C4-2B (cell line): ENCODE measurements at regions not wholly inside any gene's neighbourhood (a gene's known extent, or its start where the extent isn't known, plus 50 kb on each side); places are given as distances from the start of the nearest gene placed in this dataset.

ENCODE experiments used
- ZFX ChIP-seq: fragments of 450-650 bp; IDR thresholded peaks from 2 replicates; pipeline ENCODE4 v1.6.1; 2017
- TF ChIP-seq, protein P1 (sequence below): fragments of 450-650 bp; conservative IDR thresholded peaks from 2 replicates; pipeline ENCODE4 v1.5.1; 2017; ENCODE audit warnings: mild to moderate bottlenecking

DNA sequence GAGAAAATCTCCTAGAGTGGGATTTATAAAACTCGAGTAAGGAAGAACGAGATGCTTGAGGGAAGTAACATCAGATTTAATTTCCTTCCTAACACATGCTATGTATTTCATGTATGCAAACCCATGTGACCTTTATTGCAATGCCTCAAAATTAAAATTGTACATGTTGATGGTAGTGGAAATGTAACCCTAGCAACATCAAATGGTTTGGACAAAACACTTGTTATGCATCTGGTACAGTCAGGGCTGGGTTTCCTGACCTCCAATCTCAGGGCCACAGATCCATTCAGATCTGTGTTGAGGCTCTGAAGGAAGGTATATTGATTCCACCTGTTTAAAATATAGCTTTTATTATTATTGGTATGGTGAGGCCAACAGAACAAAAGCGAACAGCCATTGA is 246.0 kb downstream of the WNT5A start:
- TF ChIP-seq, protein P1, sequence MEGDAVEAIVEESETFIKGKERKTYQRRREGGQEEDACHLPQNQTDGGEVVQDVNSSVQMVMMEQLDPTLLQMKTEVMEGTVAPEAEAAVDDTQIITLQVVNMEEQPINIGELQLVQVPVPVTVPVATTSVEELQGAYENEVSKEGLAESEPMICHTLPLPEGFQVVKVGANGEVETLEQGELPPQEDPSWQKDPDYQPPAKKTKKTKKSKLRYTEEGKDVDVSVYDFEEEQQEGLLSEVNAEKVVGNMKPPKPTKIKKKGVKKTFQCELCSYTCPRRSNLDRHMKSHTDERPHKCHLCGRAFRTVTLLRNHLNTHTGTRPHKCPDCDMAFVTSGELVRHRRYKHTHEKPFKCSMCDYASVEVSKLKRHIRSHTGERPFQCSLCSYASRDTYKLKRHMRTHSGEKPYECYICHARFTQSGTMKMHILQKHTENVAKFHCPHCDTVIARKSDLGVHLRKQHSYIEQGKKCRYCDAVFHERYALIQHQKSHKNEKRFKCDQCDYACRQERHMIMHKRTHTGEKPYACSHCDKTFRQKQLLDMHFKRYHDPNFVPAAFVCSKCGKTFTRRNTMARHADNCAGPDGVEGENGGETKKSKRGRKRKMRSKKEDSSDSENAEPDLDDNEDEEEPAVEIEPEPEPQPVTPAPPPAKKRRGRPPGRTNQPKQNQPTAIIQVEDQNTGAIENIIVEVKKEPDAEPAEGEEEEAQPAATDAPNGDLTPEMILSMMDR = no peak
- TF ChIP-seq ZFX = no peak
